Skeletal muscle tissue (tissue), 3 donors: ENCODE measurements at regions not wholly inside any gene's neighbourhood (a gene's known extent, or its start where the extent isn't known, plus 50 kb on each side); places are given as distances from the start of the nearest gene placed in this dataset.

Experiments
- H3K27ac ChIP-seq: one replicate; pipeline ENCODE4 v1.7.0; 2013; ENCODE audit warnings: mild to moderate bottlenecking, low read depth, low read length, inconsistent platforms
- H3K27me3 ChIP-seq, 3 donors: one replicate each; pipeline ENCODE4 v1.7.0; 2013; ENCODE audit warnings: low read length in 3 of 3; ENCODE audit not compliant: control insufficient read depth in 3 of 3, insufficient read depth in 3 of 3
- H3K36me3 ChIP-seq, 3 donors: one replicate each; pipeline ENCODE4 v1.7.0; 2013; ENCODE audit warnings: low read length in 3 of 3; ENCODE audit not compliant: control insufficient read depth in 3 of 3, insufficient read depth in 3 of 3
- H3K4me1 ChIP-seq, 3 donors: one replicate each; pipeline ENCODE4 v1.7.0; 2013; ENCODE audit warnings: low read length in 3 of 3, mild to moderate bottlenecking in 3 of 3; ENCODE audit not compliant: control insufficient read depth in 3 of 3, insufficient read depth in 3 of 3
- H3K4me3 ChIP-seq, 3 donors: one replicate each; pipeline ENCODE4 v1.7.0; 2013; ENCODE audit warnings: low read length in 3 of 3
- H3K9ac ChIP-seq, 3 donors: one replicate each; pipeline ENCODE4 v1.7.0; 2013; ENCODE audit warnings: low read length in 3 of 3, mild to moderate bottlenecking in 3 of 3, moderate library complexity in 2 of 3, low read depth in 1 of 3
- H3K9me3 ChIP-seq, 3 donors: one replicate each; pipeline ENCODE4 v1.7.0; 2013; ENCODE audit warnings: low read length in 3 of 3; ENCODE audit not compliant: control insufficient read depth in 3 of 3
- donor health status: Osteomylitis.

DNA sequence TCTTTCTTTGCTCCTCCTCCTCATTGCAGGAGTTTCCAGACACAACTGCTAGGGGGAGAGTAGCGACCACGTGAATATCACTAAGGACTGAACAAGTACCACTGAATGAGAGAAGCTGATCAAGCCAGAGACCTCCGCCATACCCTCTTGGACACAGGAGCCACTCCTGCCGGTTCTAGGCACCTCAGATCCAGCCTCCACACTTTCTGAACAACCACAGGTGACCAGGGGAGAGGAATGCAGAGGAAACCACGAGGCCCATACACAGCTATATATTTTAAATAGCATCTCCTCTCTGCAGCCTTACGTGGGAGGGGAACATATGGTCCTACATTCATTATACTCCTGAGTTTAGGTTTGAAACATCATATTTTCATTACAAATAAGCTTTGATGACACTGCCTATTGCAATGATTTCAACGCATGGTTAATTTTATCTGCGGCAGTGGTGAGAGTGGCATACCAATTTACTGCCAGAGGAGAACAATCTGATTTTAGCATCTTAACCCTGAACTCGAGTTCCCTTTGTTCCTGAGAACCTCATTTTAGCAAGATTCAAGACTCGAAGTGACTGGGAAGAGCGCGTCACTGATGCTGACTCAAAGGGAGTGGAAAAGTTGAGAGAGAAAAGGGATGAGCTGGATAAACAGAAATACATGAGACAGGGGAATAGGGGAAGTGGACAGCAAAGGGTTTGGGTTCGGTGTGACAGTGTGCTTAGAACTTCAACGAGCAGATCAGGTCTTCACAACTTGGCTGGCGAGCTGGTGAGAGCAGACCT is 231.7 kb upstream of the PPARGC1A start:
- no peaks in the 10 kb centered on the region for H3K36me3 ChIP-seq
- no peaks in the 10 kb centered on the region for H3K9me3 ChIP-seq
- H3K27ac ChIP-seq = no peak overlapping the region
- H3K4me3 ChIP-seq = no peak overlapping the region
- no peak overlapping the region for H3K9ac ChIP-seq
- peaks cover 0 to 5% (median 3%) of the 10 kb centered on the region in 3 donors for H3K4me1 ChIP-seq
- H3K27me3 ChIP-seq = no peaks in the 10 kb centered on the region

DNA sequence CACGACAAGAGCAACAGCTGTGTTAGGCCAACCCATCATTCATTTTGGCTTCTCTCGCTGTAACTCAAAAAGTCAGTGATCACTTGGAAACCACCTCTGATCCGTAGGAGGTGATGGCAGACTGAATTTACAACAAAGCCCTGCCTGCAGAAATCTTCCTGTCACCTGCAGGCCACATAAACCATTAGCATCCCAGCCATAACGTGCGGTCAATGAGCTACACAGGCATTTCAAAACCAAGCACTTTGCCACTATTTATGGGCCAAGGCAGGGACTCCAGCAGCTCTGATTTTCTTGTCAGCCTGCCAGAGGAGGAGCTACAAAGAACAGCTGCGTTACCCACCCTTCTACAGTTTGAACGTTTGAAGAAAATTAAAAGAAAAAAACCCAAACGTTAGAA is 228.1 kb upstream of the PPARGC1A start:
- H3K9ac ChIP-seq = no peak overlapping the region
- no peaks in the 10 kb centered on the region for H3K27me3 ChIP-seq
- H3K27ac ChIP-seq = no peak overlapping the region
- peaks cover 0 to 5% (median 3%) of the 10 kb centered on the region in 3 donors for H3K4me1 ChIP-seq
- no peaks in the 10 kb centered on the region for H3K36me3 ChIP-seq
- H3K9me3 ChIP-seq = no peaks in the 10 kb centered on the region
- H3K4me3 ChIP-seq = no peak overlapping the region

DNA sequence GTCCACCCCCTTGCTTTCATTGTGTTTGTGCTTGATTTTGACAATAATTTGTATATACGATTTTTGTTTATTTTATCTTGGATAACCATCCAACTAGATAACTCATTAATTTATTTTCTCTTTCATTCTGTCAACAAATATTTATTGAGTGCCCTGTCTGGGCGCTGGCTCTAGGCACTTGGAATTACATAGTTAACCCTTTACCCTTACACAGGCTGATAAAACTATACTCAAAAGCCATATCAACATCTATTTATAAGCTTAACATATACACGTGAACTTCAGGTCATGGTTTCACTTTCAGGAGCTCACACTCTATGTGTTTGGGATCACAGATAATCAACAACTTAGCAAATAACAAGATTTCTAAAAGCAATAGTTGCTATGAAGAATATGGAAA is 226.3 kb upstream of the PPARGC1A start:
- Histone ChIP-seq H3K4me3 (no peak overlapping the region), H3K4me1 (peaks cover 0 to 5% (median 3%) of the 10 kb centered on the region in 3 donors), H3K36me3 (no peaks in the 10 kb centered on the region), H3K9ac (no peak overlapping the region), H3K27ac (no peak overlapping the region), H3K27me3 (no peaks in the 10 kb centered on the region), H3K9me3 (no peaks in the 10 kb centered on the region)

DNA sequence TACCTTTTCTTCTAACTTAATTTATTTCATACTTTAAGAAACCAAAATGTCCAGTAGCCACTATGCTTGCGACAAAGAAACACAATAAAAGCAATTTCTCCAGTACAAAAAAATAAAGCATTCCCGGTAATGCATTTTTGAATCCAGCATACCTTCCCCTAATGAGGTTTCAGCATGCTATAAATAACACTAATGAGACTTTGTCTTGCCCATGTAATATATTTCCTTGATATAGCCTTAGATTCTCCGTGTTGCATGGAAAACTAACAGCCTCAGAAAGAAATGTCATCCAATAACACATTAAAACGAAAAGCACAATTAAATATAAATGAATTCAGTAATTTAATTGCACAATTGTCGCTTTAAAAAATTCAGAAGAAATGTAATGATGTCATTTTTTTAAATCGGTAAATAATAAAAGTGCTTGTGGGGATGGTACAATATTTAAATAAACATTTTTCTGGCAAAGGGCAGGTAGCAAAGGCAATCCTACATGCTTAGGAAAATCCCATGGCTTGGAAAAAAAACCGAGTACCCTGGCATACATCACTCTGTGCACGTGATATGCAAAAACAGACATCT is 225.2 kb upstream of the PPARGC1A start:
- H3K9me3 ChIP-seq = no peaks in the 10 kb centered on the region
- H3K36me3 ChIP-seq = no peaks in the 10 kb centered on the region
- no peak overlapping the region for H3K9ac ChIP-seq
- H3K27ac ChIP-seq = no peak overlapping the region
- peaks cover 0 to 5% (median 3%) of the 10 kb centered on the region in 3 donors for H3K4me1 ChIP-seq
- no peak overlapping the region for H3K4me3 ChIP-seq
- no peaks in the 10 kb centered on the region for H3K27me3 ChIP-seq

DNA sequence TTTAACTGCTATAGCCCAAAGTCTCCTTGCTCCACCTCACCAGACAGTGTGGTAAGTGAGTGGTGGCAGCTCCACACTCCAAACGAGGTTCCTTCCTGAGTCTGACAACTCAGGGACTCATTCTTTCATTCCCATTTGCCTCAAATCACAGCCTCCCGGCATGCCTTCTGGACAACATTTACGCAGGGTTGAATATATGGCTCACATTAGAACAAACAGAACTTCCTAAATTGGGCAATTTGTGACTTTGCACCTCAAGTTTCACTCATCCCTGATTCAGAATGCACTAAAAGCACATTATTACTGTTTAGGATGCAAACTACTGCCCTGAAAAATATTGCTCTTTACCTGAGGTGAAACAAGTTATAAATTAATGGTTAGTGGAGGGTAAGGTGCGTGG is 224.6 kb upstream of the PPARGC1A start:
- no peaks in the 10 kb centered on the region for H3K36me3 ChIP-seq
- H3K4me1 ChIP-seq = peaks cover 0 to 5% (median 3%) of the 10 kb centered on the region in 3 donors
- no peak overlapping the region for H3K9ac ChIP-seq
- H3K9me3 ChIP-seq = no peaks in the 10 kb centered on the region
- H3K27me3 ChIP-seq = no peaks in the 10 kb centered on the region
- no peak overlapping the region for H3K4me3 ChIP-seq
- no peak overlapping the region for H3K27ac ChIP-seq

DNA sequence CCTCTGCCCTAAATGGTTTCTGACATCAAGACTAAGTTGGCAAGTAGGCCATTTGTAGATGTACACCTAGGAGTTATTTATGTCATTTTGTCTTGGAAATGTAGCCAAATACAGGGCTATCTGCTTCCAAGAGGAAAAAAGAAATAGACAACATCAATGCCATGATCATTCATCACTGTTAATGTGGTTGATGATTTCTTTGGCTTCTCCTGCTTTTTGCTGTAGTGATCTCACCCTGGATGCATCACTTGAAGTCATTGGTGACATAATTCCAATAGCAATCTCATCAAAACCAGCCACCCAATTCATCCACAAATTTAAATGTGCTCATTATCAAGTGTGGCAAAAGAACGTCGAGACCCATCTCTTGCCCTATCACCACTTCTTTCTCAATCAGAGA is 222.6 kb upstream of the PPARGC1A start:
- Histone ChIP-seq H3K27ac (no peak overlapping the region), H3K27me3 (no peaks in the 10 kb centered on the region), H3K9ac (no peak overlapping the region), H3K36me3 (no peaks in the 10 kb centered on the region), H3K4me3 (no peak overlapping the region), H3K9me3 (no peaks in the 10 kb centered on the region), H3K4me1 (no peaks in the 10 kb centered on the region)

DNA sequence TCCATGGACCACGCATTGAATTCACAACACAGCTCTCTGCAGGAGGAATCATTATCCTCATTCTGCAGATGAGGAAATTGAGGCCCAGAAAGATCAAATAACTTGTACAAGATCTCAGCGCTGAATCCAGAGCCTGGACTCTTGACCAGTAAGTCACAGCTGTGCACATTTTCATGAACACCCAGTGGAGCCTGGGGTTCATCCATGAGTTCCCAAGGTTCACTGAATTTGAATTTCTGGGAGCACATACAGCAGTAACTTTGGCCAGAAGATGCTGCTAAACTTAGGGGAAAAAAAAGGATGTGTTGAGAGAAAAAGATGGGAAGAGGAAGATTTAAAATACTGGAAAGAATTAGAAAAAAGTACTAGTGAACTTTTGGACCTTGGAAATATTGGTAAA is 218.7 kb upstream of the PPARGC1A start:
- no peak overlapping the region for H3K9ac ChIP-seq
- no peak overlapping the region for H3K4me3 ChIP-seq
- H3K4me1 ChIP-seq = peaks cover 5 to 16% (median 6%) of the 10 kb centered on the region in 3 donors
- H3K27ac ChIP-seq = no peak overlapping the region
- no peaks in the 10 kb centered on the region for H3K9me3 ChIP-seq
- no peaks in the 10 kb centered on the region for H3K36me3 ChIP-seq
- no peaks in the 10 kb centered on the region for H3K27me3 ChIP-seq

DNA sequence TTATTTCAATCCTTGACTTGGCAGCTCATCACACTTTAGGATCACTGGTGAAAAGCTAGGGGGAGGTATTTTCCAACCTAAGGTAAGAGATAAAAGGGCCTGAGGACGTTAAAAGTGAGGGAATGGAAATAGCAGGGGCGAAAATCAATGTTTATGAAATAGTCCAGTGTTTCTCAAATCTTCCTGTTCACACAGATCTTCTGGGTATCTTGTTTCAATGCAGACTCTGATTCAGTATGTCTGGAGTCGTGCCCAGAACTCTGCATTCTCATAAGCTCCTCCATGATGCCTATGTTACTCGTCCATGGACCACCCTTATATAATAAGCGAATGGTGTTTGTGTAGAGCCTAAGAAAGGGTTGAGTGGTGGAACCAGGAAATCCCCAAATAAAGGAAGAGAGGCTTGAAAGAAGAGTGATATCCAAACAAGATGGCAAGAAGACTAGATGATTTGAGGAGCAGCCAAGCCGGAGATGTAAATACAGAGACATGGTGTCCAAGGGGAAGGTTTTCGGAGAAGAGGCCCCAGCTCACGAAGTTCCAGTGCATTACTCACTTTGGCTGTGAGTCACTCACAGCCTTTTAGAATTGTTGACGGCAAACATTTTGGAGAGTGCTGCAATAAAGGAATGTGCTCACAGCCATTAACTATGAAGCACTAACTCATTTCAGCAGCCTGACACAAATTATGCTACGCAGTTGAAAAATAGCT is 215.6 kb upstream of the PPARGC1A start:
- no peaks in the 10 kb centered on the region for H3K9me3 ChIP-seq
- H3K27me3 ChIP-seq = no peaks in the 10 kb centered on the region
- H3K27ac ChIP-seq = no peak overlapping the region
- no peak overlapping the region for H3K9ac ChIP-seq
- no peak overlapping the region for H3K4me3 ChIP-seq
- H3K4me1 ChIP-seq = peaks cover 6 to 17% (median 11%) of the 10 kb centered on the region in 3 donors
- H3K36me3 ChIP-seq = no peaks in the 10 kb centered on the region

DNA sequence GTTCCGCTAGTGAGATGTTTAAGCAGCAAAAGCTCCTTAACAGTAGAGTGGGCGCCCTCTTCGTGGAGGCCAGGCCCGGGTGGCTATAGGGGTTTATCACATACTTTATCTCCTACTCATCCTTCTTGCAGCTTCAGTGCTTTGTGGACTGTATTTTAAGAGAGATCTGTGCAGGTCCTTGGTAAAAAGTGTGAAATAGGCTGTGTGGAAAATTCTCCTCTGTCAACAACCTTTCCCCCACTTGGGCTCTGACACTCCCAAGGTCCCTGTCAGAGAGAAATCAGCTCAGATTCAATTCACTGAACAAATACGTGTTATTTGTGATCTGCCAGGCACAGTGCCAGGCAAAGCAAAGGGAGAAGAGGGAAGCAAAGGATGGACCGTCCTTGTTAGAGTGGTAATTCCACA is 214.3 kb upstream of the PPARGC1A start:
- Histone ChIP-seq H3K9me3 (no peaks in the 10 kb centered on the region), H3K27me3 (no peaks in the 10 kb centered on the region), H3K4me1 (peaks cover 6 to 17% (median 11%) of the 10 kb centered on the region in 3 donors), H3K27ac (no peak overlapping the region), H3K9ac (no peak overlapping the region), H3K36me3 (no peaks in the 10 kb centered on the region), H3K4me3 (no peak overlapping the region)
